ENCODE measurements at regions not wholly inside any gene's neighbourhood (a gene's known extent, or its start where the extent isn't known, plus 50 kb on each side); places are given as distances from the start of the nearest gene placed in this dataset.

DNA sequence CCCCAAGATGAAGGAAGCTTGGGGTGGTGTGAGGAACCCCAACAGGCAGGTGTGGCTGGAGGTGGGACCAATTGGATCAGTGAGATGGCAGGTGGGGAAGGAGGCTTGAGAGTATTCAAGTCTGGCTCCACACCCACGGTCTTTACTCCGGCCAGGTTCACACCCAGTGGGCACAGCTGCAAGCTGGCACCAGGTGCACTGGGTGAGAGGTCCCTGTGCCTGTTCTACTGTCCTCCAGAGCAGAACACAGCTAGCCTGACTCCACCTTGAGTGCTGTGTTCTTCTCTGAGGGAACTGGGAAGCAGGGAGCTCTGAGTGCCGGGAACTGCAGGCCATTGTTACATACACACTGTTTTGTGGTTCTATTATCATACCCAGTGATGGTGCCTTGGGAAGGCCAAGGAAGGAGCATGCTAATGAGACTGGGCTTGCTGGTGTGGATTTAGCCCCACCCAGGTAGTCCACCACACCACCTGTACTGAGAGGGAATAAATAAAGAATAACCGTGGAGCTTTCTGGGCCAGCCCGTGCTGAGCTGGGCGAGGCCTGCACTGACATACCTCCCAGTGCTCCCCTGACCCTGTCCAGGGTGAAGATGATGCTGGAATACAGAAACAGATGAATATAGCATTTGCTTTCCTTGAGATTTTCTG, 93.4 kb downstream of the ABHD5 start:
- no peak overlapping the region for H3K4me2 ChIP-seq
- TF ChIP-seq MEF2A (IDR thresholded peaks at IDR 0.05; ENCODE audit: borderline replicate concordance, low read depth) (no peak), POLR2AphosphoS5 (IDR thresholded peaks at IDR 0.05; ENCODE audit: low read depth, low read length) (no peak), RXRA (IDR thresholded peaks at IDR 0.05; ENCODE audit: borderline replicate concordance, low read depth) (no peak), RCOR1 (IDR thresholded peaks at IDR 0.05; ENCODE audit: low read length) (no peak), SIN3A (IDR thresholded peaks at IDR 0.05; ENCODE audit: borderline replicate concordance, low read depth, low read length) (no peak), FOXM1 (IDR thresholded peaks at IDR 0.05; ENCODE audit: low read depth) (no peak), TCF12 (IDR thresholded peaks at IDR 0.05) (no peak)
- TF ChIP-seq, protein P1, sequence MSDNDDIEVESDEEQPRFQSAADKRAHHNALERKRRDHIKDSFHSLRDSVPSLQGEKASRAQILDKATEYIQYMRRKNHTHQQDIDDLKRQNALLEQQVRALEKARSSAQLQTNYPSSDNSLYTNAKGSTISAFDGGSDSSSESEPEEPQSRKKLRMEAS (IDR thresholded peaks at IDR 0.05; ENCODE audit: low read depth) = no peak
- TF ChIP-seq, protein P2, sequence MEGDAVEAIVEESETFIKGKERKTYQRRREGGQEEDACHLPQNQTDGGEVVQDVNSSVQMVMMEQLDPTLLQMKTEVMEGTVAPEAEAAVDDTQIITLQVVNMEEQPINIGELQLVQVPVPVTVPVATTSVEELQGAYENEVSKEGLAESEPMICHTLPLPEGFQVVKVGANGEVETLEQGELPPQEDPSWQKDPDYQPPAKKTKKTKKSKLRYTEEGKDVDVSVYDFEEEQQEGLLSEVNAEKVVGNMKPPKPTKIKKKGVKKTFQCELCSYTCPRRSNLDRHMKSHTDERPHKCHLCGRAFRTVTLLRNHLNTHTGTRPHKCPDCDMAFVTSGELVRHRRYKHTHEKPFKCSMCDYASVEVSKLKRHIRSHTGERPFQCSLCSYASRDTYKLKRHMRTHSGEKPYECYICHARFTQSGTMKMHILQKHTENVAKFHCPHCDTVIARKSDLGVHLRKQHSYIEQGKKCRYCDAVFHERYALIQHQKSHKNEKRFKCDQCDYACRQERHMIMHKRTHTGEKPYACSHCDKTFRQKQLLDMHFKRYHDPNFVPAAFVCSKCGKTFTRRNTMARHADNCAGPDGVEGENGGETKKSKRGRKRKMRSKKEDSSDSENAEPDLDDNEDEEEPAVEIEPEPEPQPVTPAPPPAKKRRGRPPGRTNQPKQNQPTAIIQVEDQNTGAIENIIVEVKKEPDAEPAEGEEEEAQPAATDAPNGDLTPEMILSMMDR (IDR thresholded peaks at IDR 0.05) = no peak
- TF ChIP-seq, protein P3, sequence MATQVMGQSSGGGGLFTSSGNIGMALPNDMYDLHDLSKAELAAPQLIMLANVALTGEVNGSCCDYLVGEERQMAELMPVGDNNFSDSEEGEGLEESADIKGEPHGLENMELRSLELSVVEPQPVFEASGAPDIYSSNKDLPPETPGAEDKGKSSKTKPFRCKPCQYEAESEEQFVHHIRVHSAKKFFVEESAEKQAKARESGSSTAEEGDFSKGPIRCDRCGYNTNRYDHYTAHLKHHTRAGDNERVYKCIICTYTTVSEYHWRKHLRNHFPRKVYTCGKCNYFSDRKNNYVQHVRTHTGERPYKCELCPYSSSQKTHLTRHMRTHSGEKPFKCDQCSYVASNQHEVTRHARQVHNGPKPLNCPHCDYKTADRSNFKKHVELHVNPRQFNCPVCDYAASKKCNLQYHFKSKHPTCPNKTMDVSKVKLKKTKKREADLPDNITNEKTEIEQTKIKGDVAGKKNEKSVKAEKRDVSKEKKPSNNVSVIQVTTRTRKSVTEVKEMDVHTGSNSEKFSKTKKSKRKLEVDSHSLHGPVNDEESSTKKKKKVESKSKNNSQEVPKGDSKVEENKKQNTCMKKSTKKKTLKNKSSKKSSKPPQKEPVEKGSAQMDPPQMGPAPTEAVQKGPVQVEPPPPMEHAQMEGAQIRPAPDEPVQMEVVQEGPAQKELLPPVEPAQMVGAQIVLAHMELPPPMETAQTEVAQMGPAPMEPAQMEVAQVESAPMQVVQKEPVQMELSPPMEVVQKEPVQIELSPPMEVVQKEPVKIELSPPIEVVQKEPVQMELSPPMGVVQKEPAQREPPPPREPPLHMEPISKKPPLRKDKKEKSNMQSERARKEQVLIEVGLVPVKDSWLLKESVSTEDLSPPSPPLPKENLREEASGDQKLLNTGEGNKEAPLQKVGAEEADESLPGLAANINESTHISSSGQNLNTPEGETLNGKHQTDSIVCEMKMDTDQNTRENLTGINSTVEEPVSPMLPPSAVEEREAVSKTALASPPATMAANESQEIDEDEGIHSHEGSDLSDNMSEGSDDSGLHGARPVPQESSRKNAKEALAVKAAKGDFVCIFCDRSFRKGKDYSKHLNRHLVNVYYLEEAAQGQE (IDR thresholded peaks at IDR 0.05; ENCODE audit: low read depth, low read length) = no peak
- H3K4me3 ChIP-seq (ENCODE audit: low read depth in 2 of 2, low read length in 1 of 2) = no peak overlapping the region
- H3F3A ChIP-seq (replicated peaks; ENCODE audit: insufficient read depth) = no peaks in the 10 kb centered on the region
- POLR2A ChIA-PET = interaction anchor here (1.5 kb wide), 1 partner anchor 11 kb away, joined by 3 read pairs; no protein-coding TSS in a partner anchor
- no peak overlapping the region for H2AFZ ChIP-seq (ENCODE audit: low read depth)
- peaks cover 0 to 24% of the 10 kb centered on the region in 2 experiments; a peak in 1 of 4 replicates for H3K4me1 ChIP-seq (ENCODE audit: control insufficient read depth in 1 of 2, insufficient read depth in 2 of 2, low read depth in 1 of 2, low read length in 1 of 2)
- H3K9me2 ChIP-seq = no peaks in the 10 kb centered on the region
- CTCF ChIA-PET = interaction anchor here (0.8 to 2.6 kb wide), 4 partner anchors 9 to 93 kb away, joined by 3 to 9 read pairs (median 4); no protein-coding TSS in a partner anchor
- no peak for DNase-seq
- H3K79me2 ChIP-seq (ENCODE audit: insufficient read depth) = no peaks in the 10 kb centered on the region
- H3K36me3 ChIP-seq (replicated peaks in 1 of 2; ENCODE audit: control insufficient read depth in 1 of 2, insufficient read depth in 2 of 2, low read length in 1 of 2) = no peaks in the 10 kb centered on the region
- no peaks in the 10 kb centered on the region for H4K20me1 ChIP-seq (ENCODE audit: insufficient read depth)
- WGBS (ENCODE audit: low lambda C conversion rate) = 89% methylated on average over 5 of the region's 6 CpGs
- H3K9me3 ChIP-seq = no peaks in the 10 kb centered on the region
- no peak overlapping the region; a peak in 1 of 4 replicates for H3K27ac ChIP-seq (ENCODE audit: low read depth in 2 of 2, low read length in 1 of 2)
- H3K27me3 ChIP-seq (ENCODE audit: insufficient read depth) = no peaks in the 10 kb centered on the region
- no peak overlapping the region for H3K9ac ChIP-seq

DNA sequence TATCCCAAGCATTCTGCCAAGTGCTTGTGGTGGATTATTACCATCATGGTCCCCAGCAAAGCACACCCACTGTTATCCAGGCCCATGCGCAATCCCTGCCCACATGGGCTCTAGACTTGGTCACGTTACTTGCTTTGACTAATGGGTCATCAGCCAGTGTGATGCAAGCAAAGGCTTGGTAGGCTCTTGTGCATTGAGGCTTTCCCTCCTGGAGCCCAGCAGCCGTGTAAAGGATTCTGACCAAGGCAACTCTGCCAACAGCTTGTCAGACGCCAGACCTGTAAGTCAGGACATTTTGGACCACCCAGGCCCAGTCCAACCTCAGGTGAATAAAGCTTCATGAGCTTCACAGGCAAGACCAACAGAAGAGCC, 93.9 kb downstream of the ABHD5 start:
- ChIA-PET CTCF (interaction anchor here (0.8 to 2.6 kb wide), 4 partner anchors 9 to 93 kb away, joined by 3 to 9 read pairs (median 4); no protein-coding TSS in a partner anchor), POLR2A (interaction anchor here (1.5 kb wide), 1 partner anchor 11 kb away, joined by 3 read pairs; no protein-coding TSS in a partner anchor)
- Histone ChIP-seq H3K4me3 (ENCODE audit: low read depth in 2 of 2, low read length in 1 of 2) (no peak overlapping the region), H3K4me2 (no peak overlapping the region), H3K9me2 (no peaks in the 10 kb centered on the region), H3K79me2 (ENCODE audit: insufficient read depth) (no peaks in the 10 kb centered on the region), H2AFZ (ENCODE audit: low read depth) (no peak overlapping the region), H3K4me1 (ENCODE audit: control insufficient read depth in 1 of 2, insufficient read depth in 2 of 2, low read depth in 1 of 2, low read length in 1 of 2) (peaks cover 0 to 24% of the 10 kb centered on the region in 2 experiments; a peak in 1 of 4 replicates), H3K27ac (ENCODE audit: low read depth in 2 of 2, low read length in 1 of 2) (peak overlapping the region in 1 of 2 experiments; percentile 96; a peak in 1 of 4 replicates), H3K9me3 (no peaks in the 10 kb centered on the region), H3F3A (replicated peaks; ENCODE audit: insufficient read depth) (no peaks in the 10 kb centered on the region), H4K20me1 (ENCODE audit: insufficient read depth) (no peaks in the 10 kb centered on the region), H3K27me3 (ENCODE audit: insufficient read depth) (no peaks in the 10 kb centered on the region), H3K36me3 (replicated peaks in 1 of 2; ENCODE audit: control insufficient read depth in 1 of 2, insufficient read depth in 2 of 2, low read length in 1 of 2) (no peaks in the 10 kb centered on the region), H3K9ac (no peak overlapping the region)
- 81% methylated on average over 2 of the region's 4 CpGs for WGBS (ENCODE audit: low lambda C conversion rate)
- DNase-seq = no peak
- TF ChIP-seq, protein P4, sequence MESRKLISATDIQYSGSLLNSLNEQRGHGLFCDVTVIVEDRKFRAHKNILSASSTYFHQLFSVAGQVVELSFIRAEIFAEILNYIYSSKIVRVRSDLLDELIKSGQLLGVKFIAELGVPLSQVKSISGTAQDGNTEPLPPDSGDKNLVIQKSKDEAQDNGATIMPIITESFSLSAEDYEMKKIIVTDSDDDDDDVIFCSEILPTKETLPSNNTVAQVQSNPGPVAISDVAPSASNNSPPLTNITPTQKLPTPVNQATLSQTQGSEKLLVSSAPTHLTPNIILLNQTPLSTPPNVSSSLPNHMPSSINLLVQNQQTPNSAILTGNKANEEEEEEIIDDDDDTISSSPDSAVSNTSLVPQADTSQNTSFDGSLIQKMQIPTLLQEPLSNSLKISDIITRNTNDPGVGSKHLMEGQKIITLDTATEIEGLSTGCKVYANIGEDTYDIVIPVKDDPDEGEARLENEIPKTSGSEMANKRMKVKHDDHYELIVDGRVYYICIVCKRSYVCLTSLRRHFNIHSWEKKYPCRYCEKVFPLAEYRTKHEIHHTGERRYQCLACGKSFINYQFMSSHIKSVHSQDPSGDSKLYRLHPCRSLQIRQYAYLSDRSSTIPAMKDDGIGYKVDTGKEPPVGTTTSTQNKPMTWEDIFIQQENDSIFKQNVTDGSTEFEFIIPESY (IDR thresholded peaks at IDR 0.05; ENCODE audit: borderline replicate concordance, low read depth) = no peak
